HuH-7 (cell line): ENCODE measurements at regions not wholly inside any gene's neighbourhood (a gene's known extent, or its start where the extent isn't known, plus 50 kb on each side); places are given as distances from the start of the nearest gene placed in this dataset.

Experiments
- DNase-seq: peaks from one replicate; pipeline ENCODE4 v3.0.0; 2011; ENCODE audit warnings: low spot score

- DNase-seq: no peak
Observed at GRCh38 chr6:141309295-141309694, 823.4 kb upstream of the GJE1 start.

DNA sequence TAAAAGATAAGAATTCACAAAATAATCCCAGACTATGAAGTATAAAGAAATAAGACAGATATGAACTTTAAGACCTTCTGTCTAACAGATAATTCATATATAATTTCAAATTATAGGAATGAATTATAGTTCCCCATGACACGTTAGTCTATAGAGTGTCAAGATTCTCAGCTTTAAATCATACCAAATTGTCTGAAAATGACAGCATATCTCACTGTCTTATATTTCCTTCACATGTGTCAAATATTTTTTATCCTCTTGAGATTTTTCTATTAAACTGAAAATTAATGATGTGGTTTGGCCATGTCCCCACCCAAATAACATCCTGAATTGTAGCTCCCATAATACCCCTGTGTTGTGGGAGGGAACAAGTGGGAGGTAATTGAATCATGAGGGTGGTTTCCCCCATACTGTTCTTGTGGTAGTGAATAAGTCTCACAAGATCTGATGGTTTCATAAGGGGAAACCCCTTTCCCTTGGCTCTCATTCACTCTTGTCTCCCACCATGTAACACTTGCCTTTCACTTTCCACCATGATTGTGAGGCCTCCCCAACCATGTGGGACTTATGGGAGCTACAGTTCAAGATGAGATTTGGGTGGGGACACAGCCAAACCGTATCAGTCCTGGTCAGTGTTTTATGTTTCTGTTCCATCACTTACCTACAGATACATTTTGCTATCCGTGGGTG lies 825.3 kb upstream of the GJE1 start:
- DNase-seq: no peak

DNA sequence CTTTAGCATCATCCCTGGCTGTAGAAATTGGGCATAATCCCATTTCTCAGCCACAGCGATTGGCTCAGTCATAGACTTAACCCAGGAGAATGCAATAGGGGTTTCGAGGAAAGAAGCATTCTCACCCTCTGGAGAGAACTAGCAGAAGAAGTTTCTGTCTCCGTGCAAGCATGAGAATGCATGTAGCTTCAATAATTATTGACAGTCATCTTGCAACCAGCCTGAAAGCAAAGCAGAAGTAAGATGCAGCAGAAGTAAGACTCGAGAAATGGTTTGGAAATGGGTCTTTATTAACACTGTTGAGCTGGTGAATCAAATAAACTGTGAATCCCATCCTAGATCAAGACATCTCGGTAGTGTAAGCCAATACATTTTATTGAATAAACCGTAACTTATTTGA lies 828.8 kb upstream of the GJE1 start:
- no peak for DNase-seq

- DNase-seq: no peak
Observed at GRCh38 chr6:141301779-141302178, 830.9 kb upstream of the GJE1 start.

- no peak for DNase-seq
Observed at GRCh38 chr6:141290941-141291721, 841.6 kb upstream of the GJE1 start.

DNA sequence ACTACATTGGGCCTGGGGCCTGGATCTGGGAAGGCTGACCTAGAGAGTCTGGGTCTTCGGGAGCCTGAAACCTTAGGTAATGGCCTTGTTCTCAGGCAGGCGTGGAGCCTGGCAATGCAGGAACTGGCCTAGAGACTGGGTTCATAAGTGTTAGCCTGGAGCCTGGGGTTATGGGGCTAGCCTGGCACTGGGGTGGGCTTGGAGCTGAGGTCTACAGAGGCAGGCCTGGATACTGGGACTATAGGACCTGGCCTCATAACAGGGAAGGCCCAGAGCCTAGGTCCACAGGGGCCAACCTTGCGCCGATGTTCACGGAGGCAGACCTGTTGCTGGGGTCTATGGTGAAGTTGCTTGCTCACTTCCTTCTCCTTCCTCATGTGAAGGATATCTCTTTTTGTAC lies 843.8 kb upstream of the GJE1 start:
- DNase-seq: no peak

GRCh38 chr6:141282263-141282662 lies 850.5 kb upstream of the GJE1 start:
- DNase-seq: no peak

DNA sequence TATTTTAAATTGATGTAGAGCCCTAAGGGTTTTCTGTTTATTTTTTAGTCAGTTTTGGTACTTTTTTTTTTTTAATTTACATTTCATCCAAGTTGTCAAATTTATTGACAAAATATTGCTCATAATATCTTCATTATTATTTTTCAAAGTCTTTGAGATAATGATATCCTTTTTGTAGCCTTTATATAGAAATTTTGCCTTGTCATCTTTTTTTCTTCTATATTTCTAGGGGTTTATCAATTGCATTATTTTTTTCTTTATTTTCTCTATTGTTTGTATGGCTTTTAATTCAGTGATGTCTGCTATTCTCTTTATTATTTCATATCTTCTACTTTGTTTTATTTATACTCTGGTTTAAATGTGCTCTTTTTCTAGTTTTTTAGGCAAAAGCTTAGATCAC lies 863.0 kb upstream of the GJE1 start:
- no peak for DNase-seq

GRCh38 chr6:141267420-141267819 lies 865.3 kb upstream of the GJE1 start:
- DNase-seq: no peak

GRCh38 chr6:141265756-141266623 lies 866.7 kb upstream of the GJE1 start:
- DNase-seq: no peak

DNA sequence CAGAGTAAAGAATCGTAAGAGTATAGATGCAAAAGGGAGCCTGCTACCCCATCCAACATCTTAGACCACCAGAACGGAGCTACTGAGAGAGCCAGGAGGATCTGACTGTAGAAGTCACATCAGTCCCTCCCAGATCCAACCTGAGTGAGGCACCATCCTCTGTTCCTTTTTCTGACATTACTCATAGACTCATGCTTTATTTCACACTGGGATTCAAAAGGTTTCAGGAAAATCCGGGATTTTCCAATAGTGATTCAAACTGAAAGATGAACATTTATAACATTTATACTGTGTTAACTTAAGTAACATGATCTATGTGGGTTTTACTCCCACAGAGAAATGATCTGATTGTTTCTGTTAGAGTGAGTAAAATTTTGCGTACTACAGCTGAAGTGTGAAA lies 868.6 kb upstream of the GJE1 start:
- no peak for DNase-seq

GRCh38 chr6:141261672-141262060 lies 871.1 kb upstream of the GJE1 start:
- no peak for DNase-seq

DNA sequence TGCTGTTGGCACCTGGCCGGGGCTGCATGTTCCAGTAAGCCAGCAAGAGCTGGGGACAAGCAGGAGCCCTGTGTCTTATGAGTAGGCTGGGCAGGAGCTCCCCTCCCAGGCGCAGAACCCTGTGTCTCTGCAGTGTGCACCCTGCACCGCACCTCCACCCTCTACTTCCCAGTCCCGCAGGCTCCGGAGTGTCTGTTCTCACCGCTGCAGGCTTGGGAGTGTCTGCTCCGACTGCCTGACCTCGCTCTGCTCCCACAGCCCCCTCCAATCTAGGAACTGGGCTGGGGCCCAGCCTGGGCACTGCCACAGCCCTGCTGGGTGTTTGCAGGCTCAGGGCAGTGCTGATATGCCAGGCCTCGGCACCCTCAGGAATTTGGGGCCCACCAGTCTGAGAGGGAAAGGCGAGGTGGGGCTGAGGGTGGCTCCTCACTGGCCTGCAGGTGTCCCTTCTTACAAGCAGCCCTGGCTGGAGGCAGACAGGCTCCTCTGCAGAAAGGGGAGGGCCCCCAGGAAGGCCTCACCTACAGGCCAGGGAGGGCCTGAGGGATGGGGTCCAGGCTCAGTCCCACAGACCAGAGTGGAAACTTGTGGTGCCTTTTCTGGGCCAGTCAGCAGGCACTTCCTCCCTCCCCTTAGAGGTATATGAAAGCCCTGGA lies 871.6 kb upstream of the GJE1 start:
- DNase-seq: peak; percentile 8

- no peak for DNase-seq
Observed at GRCh38 chr6:141260627-141261015, 872.1 kb upstream of the GJE1 start.

GRCh38 chr6:141259807-141260206 lies 872.9 kb upstream of the GJE1 start:
- no peak for DNase-seq

DNA sequence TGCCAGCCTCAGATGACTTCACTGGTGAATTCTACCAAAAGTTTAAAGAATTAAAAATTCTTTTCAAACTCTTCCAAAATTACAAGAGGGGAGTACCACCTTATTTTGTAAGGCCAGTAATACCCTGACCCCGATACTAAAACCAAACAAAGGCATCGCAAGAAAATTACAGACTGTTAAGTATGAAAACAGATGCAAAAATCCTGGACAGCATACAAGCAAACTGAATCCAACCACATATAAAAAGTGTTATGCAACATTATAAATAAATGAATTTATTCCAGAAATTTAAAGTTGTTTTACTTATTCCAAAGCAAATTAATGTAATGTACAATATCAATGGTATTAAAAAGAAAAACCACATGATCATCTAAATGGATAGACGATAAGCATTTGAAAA lies 873.6 kb upstream of the GJE1 start:
- no peak for DNase-seq

DNA sequence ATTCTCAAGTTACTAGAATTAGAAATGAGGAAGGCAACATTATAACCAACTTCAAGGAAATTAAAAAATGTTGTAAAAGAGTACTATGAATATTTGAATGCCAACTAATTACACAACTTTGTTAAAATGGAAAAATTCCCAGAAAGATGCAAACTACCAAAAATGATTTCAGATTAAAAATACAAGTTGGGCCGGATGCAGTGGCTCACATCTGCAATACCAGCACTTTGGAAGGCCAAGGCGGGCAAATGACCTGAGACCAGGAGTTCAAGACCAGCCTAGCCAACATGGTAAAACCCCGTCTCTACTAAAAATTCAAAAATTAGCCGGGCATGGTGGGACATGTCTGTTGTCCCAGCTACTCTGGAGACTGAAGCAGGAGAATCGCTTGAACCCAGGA lies 874.2 kb upstream of the GJE1 start:
- no peak for DNase-seq

DNA sequence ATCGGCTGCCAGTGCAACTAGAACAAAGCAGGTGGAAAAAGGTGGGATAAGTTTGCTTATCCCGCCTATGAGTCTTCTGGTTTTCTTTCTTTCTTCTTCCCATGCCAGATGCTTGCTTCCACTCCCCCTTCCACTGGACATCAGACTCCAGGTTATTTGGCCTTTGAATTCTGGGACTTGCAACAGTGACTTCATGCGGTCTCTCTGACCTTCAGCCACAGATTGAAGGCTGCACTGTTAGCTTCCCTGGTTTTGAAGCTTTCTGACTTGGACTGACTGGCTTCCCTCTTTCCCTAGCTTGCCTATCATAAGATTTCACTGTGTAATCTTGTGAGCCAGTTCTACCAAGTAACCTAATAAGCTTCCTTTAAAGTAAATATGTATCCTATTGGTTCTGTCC lies 878.4 kb upstream of the GJE1 start:
- DNase-seq: no peak

DNA sequence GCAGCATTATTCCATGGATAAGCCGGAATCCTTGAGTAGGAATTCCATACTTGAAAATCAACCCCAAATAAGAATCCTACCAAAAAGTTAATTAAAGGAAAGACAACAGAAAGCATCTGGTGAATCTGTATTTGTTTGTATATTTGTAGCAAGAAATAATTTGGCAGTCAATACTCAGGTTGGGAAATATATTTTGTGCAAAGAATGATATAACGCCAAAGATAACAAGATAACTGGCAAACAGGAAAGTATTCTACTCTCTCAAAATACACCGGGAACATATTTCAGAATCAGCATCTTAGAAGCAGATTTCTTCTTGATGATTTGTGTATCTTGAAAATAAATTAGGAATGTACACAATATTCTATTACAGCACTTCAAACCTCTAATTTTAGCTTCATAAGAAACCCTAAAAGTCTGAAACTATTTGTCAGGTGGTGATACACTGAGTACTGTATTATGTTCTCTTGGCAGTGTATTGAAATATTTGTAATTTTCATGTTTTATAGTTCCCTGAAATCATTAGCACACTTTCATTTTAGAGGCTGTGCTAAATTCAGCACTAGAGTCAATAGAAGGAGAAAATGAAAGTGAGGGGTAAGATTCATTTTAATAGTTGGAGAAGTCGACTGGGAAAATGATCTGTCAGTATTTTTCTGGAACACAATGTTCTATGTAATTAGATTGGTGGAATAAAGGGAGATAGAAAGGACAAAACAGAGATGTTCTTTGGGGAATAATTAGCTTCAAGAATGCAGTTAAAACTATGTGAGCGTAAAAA lies 879.7 kb upstream of the GJE1 start:
- no peak for DNase-seq

- DNase-seq: no peak
Observed at GRCh38 chr6:141251286-141251685, 881.4 kb upstream of the GJE1 start.

- no peak for DNase-seq
Observed at GRCh38 chr6:141248021-141248799, 884.5 kb upstream of the GJE1 start.
